ENCODE measurements at regions not wholly inside any gene's neighbourhood (a gene's known extent, or its start where the extent isn't known, plus 50 kb on each side); places are given as distances from the start of the nearest gene placed in this dataset.

- Histone ChIP-seq H3K4me1 (ENCODE audit: control insufficient read depth, extremely low read depth, insufficient read depth, low read length) (no peaks in the 10 kb centered on the region), H3K4me2 (ENCODE audit: insufficient read depth, low read length) (no peak overlapping the region), H3K36me3 (ENCODE audit: control insufficient read depth in 2 of 2, extremely low read depth in 1 of 2, insufficient read depth in 2 of 2, low read length in 2 of 2) (no peaks in the 10 kb centered on the region), H3K9me1 (replicated peaks; ENCODE audit: control insufficient read depth, extremely low read depth, insufficient read depth, low read length) (no peaks in the 10 kb centered on the region), H2AFZ (ENCODE audit: low read depth, low read length) (no peak overlapping the region), H3K27ac (ENCODE audit: insufficient read depth, low read depth, low read length) (no peak overlapping the region), H3K4me3 (replicated peaks in 1 of 3; ENCODE audit: insufficient read depth in 1 of 3, low read depth in 1 of 3, low read length in 3 of 3) (no peak overlapping the region), H3K79me2 (ENCODE audit: control insufficient read depth, insufficient read depth, low read length) (no peaks in the 10 kb centered on the region), H4K20me1 (replicated peaks; ENCODE audit: control insufficient read depth, extremely low read depth, insufficient read depth, low read length) (no peaks in the 10 kb centered on the region), H3K9me3 (replicated peaks; ENCODE audit: control insufficient read depth, insufficient read depth, low read length) (no peaks in the 10 kb centered on the region), H3K27me3 (ENCODE audit: control insufficient read depth in 2 of 2, insufficient read depth in 2 of 2, low read length in 2 of 2) (peaks cover 0 to 2% of the 10 kb centered on the region in 2 experiments), H3K9ac (replicated peaks; ENCODE audit: extremely low read depth, insufficient read depth, low read length) (no peak overlapping the region)
- no TSS peak for BruUV-seq (replicated peaks)
- TF ChIP-seq JUN (IDR thresholded peaks at IDR 0.05; ENCODE audit: borderline replicate concordance, insufficient read depth, insufficient read length, low read depth) (no peak), POLR2A (IDR thresholded peaks at IDR 0.05; ENCODE audit: low read depth, low read length) (no peak), FOS (IDR thresholded peaks at IDR 0.05; ENCODE audit: borderline replicate concordance, insufficient read depth, low read length) (no peak), MYC (IDR thresholded peaks at IDR 0.05; ENCODE audit: low read depth, low read length) (no peak), MAX (IDR thresholded peaks at IDR 0.05; ENCODE audit: insufficient read depth, insufficient read length) (no peak), GATA2 (IDR thresholded peaks at IDR 0.05; ENCODE audit: insufficient read depth, insufficient read length, low read depth, low read length) (no peak), EZH2 (IDR thresholded peaks at IDR 0.05; ENCODE audit: borderline replicate concordance, low read depth, low read length, severe bottlenecking) (no peak), CTCF (IDR thresholded peaks at IDR 0.05; ENCODE audit: extremely low read depth in 1 of 2, insufficient read depth in 1 of 2, low read depth in 1 of 2, low read length in 2 of 2) (no peak), POLR2AphosphoS5 (IDR thresholded peaks at IDR 0.05; ENCODE audit: insufficient read depth, low read depth, low read length) (no peak)
- CTCF ChIA-PET = interaction anchor here (1.6 to 1.7 kb wide), 2 partner anchors 101 to 201 kb away, joined by 3 to 4 read pairs; no protein-coding TSS in a partner anchor
- DNase-seq (ENCODE audit: low read depth, low spot score) (no peak), FAIRE-seq (no peak)
- POLR2A ChIA-PET = no interaction called here
- dilution Hi-C loops (cut with MboI; ENCODE audit: extremely low pct_ligation_motif_present, low sequenced_read_pairs) (no loop called here), intact Hi-C loops (cut with micrococcal nuclease) (no loop called here)
Observed at GRCh38 chr3:124358156-124358555, 366.2 kb upstream of the ROPN1 start.
